HG03558 (cell line): ENCODE measurements at regions not wholly inside any gene's neighbourhood (a gene's known extent, or its start where the extent isn't known, plus 50 kb on each side); places are given as distances from the start of the nearest gene placed in this dataset.
"Not testable (repeated sequence)": the region's sequence is repeated elsewhere in the genome, so short reads cannot be mapped to it uniquely, and the experiment has no call there.

Source experiments
- ATAC-seq: cut with Tn5 transposase; IDR thresholded peaks from one replicate; pipeline ENCODE4 v1.9.1; 2021; ENCODE audit warnings: moderate number of reproducible peaks; ENCODE audit not compliant: unreplicated experiment; ENCODE audit errors: extremely low read depth

GRCh38 chr1:101185421-101185820 is 51.4 kb upstream of the S1PR1 start:
- ATAC-seq: no peak

DNA sequence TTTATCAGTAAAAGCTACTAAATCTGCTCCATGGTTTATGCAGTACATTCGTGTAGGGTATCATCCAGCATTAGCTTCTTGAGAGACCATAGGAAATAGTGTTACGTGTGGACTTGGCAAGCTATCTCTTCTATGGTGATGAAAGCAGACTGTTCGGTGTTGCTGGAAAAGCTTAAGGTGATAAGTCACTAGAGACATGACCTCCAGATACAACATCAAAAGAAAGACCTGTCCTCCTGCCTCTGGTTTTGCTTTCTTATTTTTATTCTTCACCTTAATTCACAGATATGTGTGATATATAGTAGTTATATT is 53.5 kb upstream of the S1PR1 start:
- no peak for ATAC-seq

GRCh38 chr1:101182627-101183387 is 54.0 kb upstream of the S1PR1 start:
- no peak for ATAC-seq

DNA sequence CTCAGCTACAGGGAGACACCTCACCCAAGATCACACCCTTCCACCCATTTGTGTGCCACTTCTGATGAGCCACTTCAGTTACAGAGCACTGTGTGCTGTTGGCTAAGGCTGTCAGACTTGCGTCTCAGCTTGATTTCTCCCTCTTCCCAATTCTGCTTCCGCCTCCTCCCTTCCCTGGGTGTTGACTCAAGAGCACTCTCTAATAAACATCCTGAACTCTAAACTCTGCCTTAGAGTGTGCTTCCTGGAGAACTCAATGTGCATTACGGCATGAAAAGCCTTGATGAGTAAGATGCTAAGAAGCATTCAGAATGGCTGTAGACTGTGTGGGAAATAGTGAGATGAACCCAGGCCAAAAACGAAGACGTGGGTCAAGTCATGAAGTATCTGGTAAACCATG is 54.9 kb upstream of the S1PR1 start:
- no peak for ATAC-seq

DNA sequence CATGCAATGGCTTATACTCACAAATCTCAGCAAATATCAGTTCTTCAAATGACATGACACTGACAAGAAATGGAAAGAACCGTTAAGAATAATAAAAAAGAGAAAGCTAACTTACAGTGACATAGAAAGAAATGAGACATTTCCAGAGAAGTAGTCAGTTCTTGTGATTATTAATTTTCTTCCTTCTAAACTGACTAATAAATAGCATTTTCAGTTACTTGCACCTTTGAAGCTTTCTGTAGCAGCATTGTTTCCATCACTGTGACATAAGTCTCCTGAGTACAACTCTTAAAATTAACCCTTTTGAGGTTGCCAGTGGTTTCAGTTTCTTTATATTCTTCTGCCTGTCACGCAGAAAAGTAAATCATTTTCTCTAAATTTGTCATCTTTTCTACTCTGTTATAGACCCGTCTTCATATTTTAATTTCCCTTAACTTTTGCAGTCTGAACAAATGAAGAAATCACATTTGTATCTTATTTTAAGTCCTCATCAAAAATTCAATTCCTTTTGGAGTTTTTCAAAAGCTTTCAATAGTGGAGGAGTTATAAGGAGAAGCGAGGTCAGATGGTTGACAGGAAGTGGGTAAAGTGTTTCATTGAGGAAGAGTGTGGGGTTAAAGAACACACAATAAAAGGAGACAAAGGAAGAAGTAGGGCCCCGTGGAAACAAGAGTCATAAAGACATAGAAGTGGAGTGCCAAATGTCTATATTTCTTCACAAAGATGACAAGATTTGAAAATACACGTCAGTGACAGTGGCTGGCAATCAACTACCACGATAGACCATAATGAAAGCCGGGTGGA is 57.9 kb upstream of the S1PR1 start:
- peak; percentile 91 for ATAC-seq

DNA sequence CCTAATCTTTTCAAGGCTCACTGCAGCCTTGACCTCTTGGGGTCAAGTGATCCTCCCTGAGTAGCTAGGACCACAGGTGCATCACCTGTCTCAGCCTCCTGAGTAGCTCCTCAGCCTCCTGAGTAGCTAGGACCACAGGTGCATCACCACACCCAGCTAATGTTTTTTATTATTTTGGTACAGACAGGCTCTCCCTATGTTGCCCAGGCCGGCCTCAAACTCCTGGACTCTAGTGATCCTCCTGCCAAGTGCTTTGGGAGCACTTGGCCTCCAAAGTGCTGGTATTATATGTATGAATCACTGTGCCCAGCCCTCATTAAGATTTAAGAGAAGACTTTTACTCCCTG is 58.5 kb upstream of the S1PR1 start:
- ATAC-seq: no peak

GRCh38 chr1:101175886-101176285 is 60.9 kb upstream of the S1PR1 start:
- ATAC-seq: no peak

DNA sequence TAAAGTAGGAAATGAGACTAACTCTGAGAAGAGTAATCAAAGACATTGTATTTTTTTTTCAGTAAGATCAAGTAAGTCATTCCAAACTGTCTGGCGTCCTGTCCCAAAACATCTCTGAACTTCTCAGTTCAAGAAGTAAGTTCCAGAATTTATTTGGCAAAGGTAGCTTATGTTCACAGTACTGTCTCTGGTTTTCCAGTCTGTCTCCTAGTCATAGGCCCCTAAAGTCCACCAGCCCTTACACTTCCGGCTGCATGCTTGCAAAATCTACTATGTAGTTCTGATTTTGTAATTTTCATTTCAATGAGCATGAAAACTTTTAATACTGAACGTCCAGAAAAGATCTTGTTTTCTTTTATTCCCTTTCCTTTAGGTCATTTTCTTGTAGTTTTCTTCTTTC is 61.4 kb upstream of the S1PR1 start:
- ATAC-seq: no peak

DNA sequence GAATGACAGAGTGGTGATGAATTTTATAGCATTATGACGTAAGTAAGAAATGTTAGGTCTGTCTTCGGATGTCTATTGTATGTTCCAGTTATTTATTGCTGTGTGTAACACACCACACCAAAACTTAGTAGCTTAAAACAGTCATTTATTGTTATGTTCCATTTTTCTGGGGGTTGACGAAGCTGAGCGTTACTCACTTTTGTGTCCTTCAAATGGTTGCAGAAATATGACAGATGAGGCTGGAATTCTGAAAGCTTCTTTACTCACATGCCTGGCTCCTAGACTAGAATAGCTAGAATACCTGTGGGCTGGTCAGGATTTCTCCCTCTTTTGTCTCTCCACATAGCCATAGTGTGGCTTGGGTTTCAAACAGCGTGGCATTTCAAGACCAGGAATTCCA is 62.1 kb upstream of the S1PR1 start:
- no peak for ATAC-seq

- not testable (repeated sequence) for ATAC-seq
Observed at GRCh38 chr1:101174298-101174697, 62.5 kb upstream of the S1PR1 start.

DNA sequence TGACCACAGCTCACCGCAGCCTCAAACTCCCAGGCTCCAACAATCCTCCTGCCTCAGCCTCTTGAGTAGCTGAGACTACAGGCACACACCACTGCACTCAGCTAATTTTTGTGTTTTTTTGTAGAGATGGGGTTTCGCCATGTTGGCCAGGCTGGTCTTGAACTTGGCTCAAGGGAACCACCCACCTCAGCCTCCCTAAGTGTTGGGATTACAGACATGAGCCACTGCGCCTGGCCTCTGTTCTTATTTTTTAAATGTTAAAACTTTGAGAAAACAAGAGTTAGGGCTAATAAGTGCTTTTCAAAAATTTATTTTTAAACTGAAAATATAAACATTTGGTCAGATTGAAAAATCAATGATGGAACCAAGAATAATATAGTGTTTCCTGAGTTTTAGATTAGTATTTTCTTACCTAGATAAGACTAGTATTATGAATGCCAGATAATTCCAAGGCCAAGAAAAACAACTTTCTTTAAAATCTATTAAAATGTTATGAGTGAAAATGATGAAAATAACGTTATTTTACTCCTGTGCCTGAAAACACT is 66.2 kb upstream of the S1PR1 start:
- ATAC-seq: no peak

GRCh38 chr1:101167891-101168290 is 68.9 kb upstream of the S1PR1 start:
- ATAC-seq: peak; percentile 70

- no peak for ATAC-seq
Observed at GRCh38 chr1:101166583-101167120, 70.2 kb upstream of the S1PR1 start.

- ATAC-seq: no peak
Observed at GRCh38 chr1:101165954-101166353, 70.9 kb upstream of the S1PR1 start.

DNA sequence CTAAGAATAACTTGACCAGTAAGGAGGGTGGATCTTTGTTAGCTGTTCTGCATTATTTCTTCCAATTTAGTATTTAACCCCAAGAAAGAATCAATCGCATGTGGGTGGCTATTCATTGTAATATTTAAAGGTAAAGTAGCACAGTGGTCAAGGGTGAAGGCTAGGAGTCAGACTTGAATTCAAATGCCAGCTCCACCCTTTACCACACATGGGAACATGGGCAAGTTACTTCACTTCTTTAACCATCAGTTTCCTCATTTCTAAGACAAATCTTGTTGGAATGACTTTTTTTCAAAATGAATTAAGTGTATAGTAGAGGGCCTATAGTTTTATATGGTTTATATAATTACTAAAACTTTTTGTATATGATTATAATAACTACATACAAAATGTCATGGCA is 71.3 kb upstream of the S1PR1 start:
- ATAC-seq: no peak

DNA sequence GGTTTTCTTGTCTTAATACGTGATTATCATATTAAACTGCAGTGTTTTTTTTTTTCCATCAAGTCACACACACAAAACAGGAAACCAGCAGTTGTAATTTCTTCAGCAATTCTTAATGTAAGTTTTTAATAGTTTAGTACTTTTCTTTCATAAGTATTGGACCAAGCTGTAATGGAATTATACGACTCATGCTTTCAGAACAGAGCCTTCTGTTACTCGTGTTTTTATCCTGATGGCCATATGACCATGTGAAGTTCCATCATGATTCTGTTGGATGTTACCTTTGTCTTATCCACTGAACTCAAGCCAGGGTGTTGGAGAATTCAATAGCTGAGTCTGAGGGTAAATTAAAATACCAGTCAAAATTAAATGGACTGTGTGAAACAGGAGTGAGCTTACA is 72.0 kb upstream of the S1PR1 start:
- ATAC-seq: no peak

DNA sequence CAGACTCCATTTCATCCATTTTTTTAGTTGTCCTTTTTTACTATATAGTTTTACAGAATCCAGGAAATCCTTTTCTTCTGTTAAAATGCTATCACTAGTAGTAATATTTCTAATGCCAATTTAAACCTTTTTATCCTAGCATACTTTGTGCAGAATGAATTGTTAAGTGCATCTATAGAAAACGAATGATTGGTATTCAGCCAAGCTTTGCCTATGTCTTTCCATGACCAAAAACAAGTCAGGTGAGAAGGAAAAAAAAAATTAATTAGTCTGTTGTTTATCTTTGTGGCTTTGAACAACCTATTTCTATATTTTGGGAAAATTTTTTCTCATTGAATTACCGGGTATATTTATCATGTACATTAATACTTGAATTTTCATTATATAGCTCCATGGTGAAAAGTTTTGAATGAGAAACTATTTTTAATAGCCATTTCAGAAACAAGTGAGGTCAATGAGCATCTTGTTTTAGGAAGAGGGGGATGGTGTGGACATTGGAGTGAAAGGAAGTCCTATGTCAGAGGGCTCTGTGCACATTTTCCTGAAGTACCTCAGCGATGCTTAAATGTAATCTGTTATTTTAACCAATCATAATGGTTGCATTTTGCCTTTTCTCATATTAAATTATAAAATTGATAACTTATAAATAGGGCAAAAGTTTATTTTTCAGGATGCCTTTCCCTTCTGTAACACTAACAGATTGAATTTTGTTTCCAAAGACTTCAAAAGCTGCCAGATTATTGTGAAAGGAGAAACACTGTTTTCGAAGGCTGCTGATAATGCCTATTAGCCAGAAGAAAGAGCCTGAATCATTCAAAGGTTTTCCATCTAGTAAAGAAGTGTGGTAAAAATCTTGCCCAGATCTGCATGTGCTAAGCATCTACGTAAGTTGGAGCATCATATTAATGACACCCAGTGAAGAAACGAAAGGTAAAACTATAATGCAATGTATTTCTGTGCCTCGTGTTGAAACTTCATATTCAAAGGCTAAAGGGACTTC is 73.8 kb upstream of the S1PR1 start:
- ATAC-seq: no peak

GRCh38 chr1:101162300-101162699 is 74.5 kb upstream of the S1PR1 start:
- ATAC-seq: no peak

- ATAC-seq: no peak
Observed at GRCh38 chr1:101161619-101162018, 75.2 kb upstream of the S1PR1 start.

- no peak for ATAC-seq
Observed at GRCh38 chr1:101158424-101158823, 78.4 kb upstream of the S1PR1 start.
